HEK293 (cell line): ENCODE measurements at regions not wholly inside any gene's neighbourhood (a gene's known extent, or its start where the extent isn't known, plus 50 kb on each side); places are given as distances from the start of the nearest gene placed in this dataset.

Experiments used
- CTCF ChIA-PET: fragments of 350-600 bp; formaldehyde crosslinking; extraction: SDS; loops from one replicate; lab custom pipeline; 2021; ENCODE audit warnings: antibody characterized with exemption; lab: Yijun Ruan, JAX
- POLR2A ChIA-PET: fragments of 300-600 bp; formaldehyde crosslinking; extraction: SDS; loops from one replicate; lab custom pipeline; 2020; ENCODE audit warnings: antibody characterized with exemption, inconsistent platforms; lab: Yijun Ruan, JAX
- H3K27ac ChIP-seq: fragments of 200-500 bp; sonication (Bioruptor generic); 2 replicates; pipeline ENCODE4 v1.5.1; 2014; ENCODE audit warnings: low read depth, low read length, control low read depth, inconsistent platforms; ENCODE audit errors: extremely low read depth
- H3K36me3 ChIP-seq, 2 experiments: fragments of 200-500 bp in 1 of 2; sonication (Bioruptor generic) in 1 of 2; 1 replicate in 1 of 2; 2 replicates in 1 of 2; pipeline ENCODE4 v1.5.1; 2014 to 2017; ENCODE audit warnings: inconsistent platforms in 2 of 2, low read length in 2 of 2; ENCODE audit not compliant: control insufficient read depth in 2 of 2, insufficient read depth in 1 of 2
- H3K4me1 ChIP-seq: fragments of 200-500 bp; sonication (Bioruptor generic); 2 replicates; pipeline ENCODE4 v1.5.1; 2014; ENCODE audit warnings: mild to moderate bottlenecking, low read length, inconsistent platforms; ENCODE audit not compliant: control insufficient read depth, insufficient read depth
- H3K4me3 ChIP-seq: 2 replicates; pipeline ENCODE4 v1.5.1; 2011; ENCODE audit warnings: low read depth, mild to moderate bottlenecking, control low read depth, low read length, moderate library complexity
- H3K9me3 ChIP-seq: fragments of 200-500 bp; sonication (Bioruptor generic); 2 replicates; pipeline ENCODE4 v1.5.1; 2014; ENCODE audit warnings: low read depth, low read length, inconsistent platforms; ENCODE audit not compliant: control insufficient read depth, insufficient read depth
- GLIS1 ChIP-seq: fragments of 450-650 bp; formaldehyde crosslinking; IDR thresholded peaks from 2 replicates; pipeline ENCODE4 v1.5.1; 2016; ENCODE audit warnings: missing biosample characterization, missing genetic modification characterization
- HOXD13 ChIP-seq: sonication (generic); formaldehyde crosslinking; IDR thresholded peaks from 2 replicates; pipeline ENCODE4 v1.8.0; 2022; ENCODE audit warnings: missing genetic modification reagents, borderline replicate concordance
- MYNN ChIP-seq: fragments of 450-650 bp; formaldehyde crosslinking; IDR thresholded peaks from 2 replicates; pipeline ENCODE4 v1.5.1; 2016; ENCODE audit warnings: missing biosample characterization, missing genetic modification characterization, borderline replicate concordance
- SCRT1 ChIP-seq: fragments of 450-650 bp; formaldehyde crosslinking; IDR thresholded peaks from 2 replicates; pipeline ENCODE4 v1.5.1; 2016; ENCODE audit warnings: missing biosample characterization, missing genetic modification characterization, borderline replicate concordance
- SCRT2 ChIP-seq: fragments of 450-650 bp; formaldehyde crosslinking; IDR thresholded peaks from 2 replicates; pipeline ENCODE4 v1.5.1; 2016; ENCODE audit warnings: missing biosample characterization, missing genetic modification characterization
- SP2 ChIP-seq: fragments of 450-650 bp; formaldehyde crosslinking; IDR thresholded peaks from 2 replicates; pipeline ENCODE4 v1.5.1; 2016; ENCODE audit warnings: missing biosample characterization, missing genetic modification characterization
- ZIC2 ChIP-seq: fragments of 450-650 bp; formaldehyde crosslinking; IDR thresholded peaks from 2 replicates; pipeline ENCODE4 v1.5.1; 2016; ENCODE audit warnings: missing biosample characterization, missing genetic modification characterization
- ZNF155 ChIP-seq: fragments of 450-650 bp; formaldehyde crosslinking; IDR thresholded peaks from 2 replicates; pipeline ENCODE4 v1.5.1; 2016; ENCODE audit warnings: missing biosample characterization, missing genetic modification characterization
- ZNF175 ChIP-seq: fragments of 450-650 bp; formaldehyde crosslinking; IDR thresholded peaks from 2 replicates; pipeline ENCODE4 v1.5.1; 2016; ENCODE audit warnings: missing biosample characterization, missing genetic modification characterization
- ZNF19 ChIP-seq: fragments of 450-650 bp; formaldehyde crosslinking; IDR thresholded peaks from 2 replicates; pipeline ENCODE4; 2016; ENCODE audit warnings: missing biosample characterization, missing genetic modification characterization, low read depth
- ZNF202 ChIP-seq: fragments of 450-650 bp; formaldehyde crosslinking; IDR thresholded peaks from 2 replicates; pipeline ENCODE4 v1.5.1; 2016; ENCODE audit warnings: missing biosample characterization, missing genetic modification characterization, borderline replicate concordance
- ZNF24 ChIP-seq: fragments of 450-650 bp; formaldehyde crosslinking; IDR thresholded peaks from 2 replicates; pipeline ENCODE4 v1.5.1; 2016; ENCODE audit warnings: missing biosample characterization, missing genetic modification characterization
- ZNF248 ChIP-seq: fragments of 450-650 bp; formaldehyde crosslinking; IDR thresholded peaks from 2 replicates; pipeline ENCODE4 v1.5.1; 2017; ENCODE audit warnings: missing biosample characterization, missing genetic modification characterization
- ZNF341 ChIP-seq: fragments of 450-650 bp; formaldehyde crosslinking; IDR thresholded peaks from 2 replicates; pipeline ENCODE4; 2016; ENCODE audit warnings: low read depth, missing biosample characterization, missing genetic modification characterization
- ZNF510 ChIP-seq: fragments of 450-650 bp; formaldehyde crosslinking; IDR thresholded peaks from 2 replicates; pipeline ENCODE4 v1.5.1; 2018; ENCODE audit warnings: mild to moderate bottlenecking, missing genetic modification characterization, missing biosample characterization; ENCODE audit not compliant: insufficient replicate concordance
- ZNF514 ChIP-seq: fragments of 450-650 bp; formaldehyde crosslinking; IDR thresholded peaks from 2 replicates; pipeline ENCODE4 v1.5.1; 2016; ENCODE audit warnings: missing biosample characterization, missing genetic modification characterization
- ZNF571 ChIP-seq: fragments of 450-650 bp; formaldehyde crosslinking; IDR thresholded peaks from 2 replicates; pipeline ENCODE4 v1.5.0; 2017; ENCODE audit warnings: missing biosample characterization, missing genetic modification characterization
- ZNF621 ChIP-seq: fragments of 450-650 bp; formaldehyde crosslinking; IDR thresholded peaks from 2 replicates; pipeline ENCODE4 v1.5.1; 2017; ENCODE audit warnings: missing biosample characterization, missing genetic modification characterization
- ZNF664 ChIP-seq: fragments of 450-650 bp; formaldehyde crosslinking; IDR thresholded peaks from 2 replicates; pipeline ENCODE4 v1.5.1; 2016; ENCODE audit warnings: missing biosample characterization, missing genetic modification characterization
- ZNF707 ChIP-seq: fragments of 450-650 bp; formaldehyde crosslinking; IDR thresholded peaks from 2 replicates; pipeline ENCODE4 v1.5.1; 2016; ENCODE audit warnings: missing biosample characterization, missing genetic modification characterization
- TF ChIP-seq, protein P1 (sequence below): fragments of 450-650 bp; IDR thresholded peaks from 2 replicates; pipeline ENCODE4 v1.5.1; 2018; ENCODE audit warnings: missing biosample characterization, mild to moderate bottlenecking, missing genetic modification characterization
- TF ChIP-seq, protein P2 (sequence below): IDR thresholded peaks from 2 replicates; pipeline ENCODE4 v1.6.1; 2011; ENCODE audit warnings: mild to moderate bottlenecking, low read depth, low read length, borderline replicate concordance
- TF ChIP-seq, protein P3 (sequence below): fragments of 450-650 bp; formaldehyde crosslinking; IDR thresholded peaks from 2 replicates; pipeline ENCODE4 v1.5.1; 2016; ENCODE audit warnings: missing biosample characterization, missing genetic modification characterization
- TF ChIP-seq, protein P4 (sequence below): fragments of 450-650 bp; formaldehyde crosslinking; IDR thresholded peaks from 2 replicates; pipeline ENCODE4 v1.5.1; 2016; ENCODE audit warnings: missing biosample characterization, missing genetic modification characterization

DNA sequence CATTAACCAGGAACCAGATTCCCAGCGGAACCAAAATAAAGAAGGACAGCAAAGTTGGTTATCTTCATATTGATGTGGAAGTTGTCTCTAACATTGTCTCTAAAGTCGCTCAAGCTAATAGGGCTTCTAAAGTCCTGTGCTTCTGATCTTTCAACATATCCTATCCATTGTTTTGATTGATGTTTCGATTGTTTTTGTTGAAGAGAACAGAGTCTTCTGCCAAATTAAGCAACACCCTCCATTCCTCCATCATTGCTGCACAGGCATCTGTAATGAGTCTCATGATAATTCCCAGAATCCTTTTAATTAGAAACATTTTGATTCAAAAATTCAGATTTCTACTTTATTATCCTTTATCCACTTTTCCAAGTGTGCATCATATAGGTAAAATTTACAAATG lies 71.6 kb upstream of the AVPR1A start (continued):
- TF ChIP-seq SCRT2 (tag by site-specific recombination) (no peak), ZNF510 (no peak), ZNF571 (no peak), ZNF155 (tag by site-specific recombination) (no peak), ZNF341 (tag by site-specific recombination) (no peak), GLIS1 (tag by site-specific recombination) (no peak), ZNF175 (tag by site-specific recombination) (no peak), ZNF19 (tag by site-specific recombination) (no peak)

DNA sequence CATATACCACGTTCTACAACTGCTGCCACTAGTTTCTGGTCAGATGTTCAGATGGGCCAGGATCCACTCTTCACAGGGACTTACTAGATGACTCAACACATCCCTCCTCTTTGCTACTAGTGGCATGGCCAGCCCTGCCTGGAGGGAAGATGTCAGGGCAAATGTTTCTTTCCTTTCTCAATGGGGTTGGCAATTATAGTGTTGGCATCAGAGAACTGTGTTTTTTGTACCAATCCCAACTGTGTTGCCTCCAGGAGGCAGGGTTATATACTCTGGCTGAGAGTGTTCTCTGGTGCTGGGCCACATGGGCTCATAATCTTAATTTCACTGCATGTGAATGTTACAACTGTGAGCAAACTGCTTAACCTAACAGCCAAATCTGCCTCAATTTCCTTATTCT lies 69.9 kb upstream of the AVPR1A start:
- ChIA-PET CTCF (no interaction called here), POLR2A (no interaction called here)
- no peaks in the 10 kb centered on the region for H3K9me3 ChIP-seq
- no peak for TF ChIP-seq ZIC2 (tag by site-specific recombination)
- TF ChIP-seq, protein P1, sequence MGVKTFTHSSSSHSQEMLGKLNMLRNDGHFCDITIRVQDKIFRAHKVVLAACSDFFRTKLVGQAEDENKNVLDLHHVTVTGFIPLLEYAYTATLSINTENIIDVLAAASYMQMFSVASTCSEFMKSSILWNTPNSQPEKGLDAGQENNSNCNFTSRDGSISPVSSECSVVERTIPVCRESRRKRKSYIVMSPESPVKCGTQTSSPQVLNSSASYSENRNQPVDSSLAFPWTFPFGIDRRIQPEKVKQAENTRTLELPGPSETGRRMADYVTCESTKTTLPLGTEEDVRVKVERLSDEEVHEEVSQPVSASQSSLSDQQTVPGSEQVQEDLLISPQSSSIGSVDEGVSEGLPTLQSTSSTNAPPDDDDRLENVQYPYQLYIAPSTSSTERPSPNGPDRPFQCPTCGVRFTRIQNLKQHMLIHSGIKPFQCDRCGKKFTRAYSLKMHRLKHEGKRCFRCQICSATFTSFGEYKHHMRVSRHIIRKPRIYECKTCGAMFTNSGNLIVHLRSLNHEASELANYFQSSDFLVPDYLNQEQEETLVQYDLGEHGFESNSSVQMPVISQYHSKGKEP, result no peak
- TF ChIP-seq SCRT1, result no peak
- no peak for TF ChIP-seq ZNF248 (tag by site-specific recombination)
- no peak for TF ChIP-seq MYNN (tag by site-specific recombination)
- no peaks in the 10 kb centered on the region for H3K36me3 ChIP-seq
- H3K4me3 ChIP-seq, result no peak overlapping the region
- H3K27ac ChIP-seq, result no peak overlapping the region
- H3K4me1 ChIP-seq, result no peaks in the 10 kb centered on the region

DNA sequence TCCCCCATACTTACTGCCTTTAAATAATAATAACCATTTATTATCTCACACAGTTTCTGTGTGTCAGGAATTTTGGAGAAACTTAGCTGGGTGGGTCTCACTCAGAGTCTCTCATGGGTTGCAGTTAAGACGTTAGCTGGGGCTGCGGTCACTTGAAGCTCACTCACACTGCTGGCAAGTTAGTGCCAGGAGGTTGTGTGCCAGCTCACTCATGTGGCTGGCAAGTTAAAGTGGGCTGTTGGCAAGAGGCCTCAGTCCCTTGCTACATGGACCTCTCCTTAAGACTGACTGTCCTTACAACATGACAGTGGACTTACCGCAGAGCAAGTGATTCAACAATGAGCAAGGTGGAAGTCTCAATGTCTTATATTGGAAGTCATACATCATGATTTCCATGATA lies 61.3 kb upstream of the AVPR1A start:
- no peaks in the 10 kb centered on the region for H3K4me1 ChIP-seq
- ChIA-PET CTCF (no interaction called here), POLR2A (no interaction called here)
- no peak overlapping the region for H3K4me3 ChIP-seq
- no peak overlapping the region for H3K27ac ChIP-seq
- H3K36me3 ChIP-seq, result no peaks in the 10 kb centered on the region
- TF ChIP-seq ZNF24 (tag by site-specific recombination) (no peak), ZNF514 (tag by site-specific recombination) (no peak), SP2 (tag by site-specific recombination) (no peak), HOXD13 (CRISPR knock-in tag) (no peak), ZNF202 (no peak), ZNF664 (no peak), ZNF707 (tag by site-specific recombination) (no peak), ZNF248 (tag by site-specific recombination) (no peak), ZNF621 (no peak)
- TF ChIP-seq, protein P2, sequence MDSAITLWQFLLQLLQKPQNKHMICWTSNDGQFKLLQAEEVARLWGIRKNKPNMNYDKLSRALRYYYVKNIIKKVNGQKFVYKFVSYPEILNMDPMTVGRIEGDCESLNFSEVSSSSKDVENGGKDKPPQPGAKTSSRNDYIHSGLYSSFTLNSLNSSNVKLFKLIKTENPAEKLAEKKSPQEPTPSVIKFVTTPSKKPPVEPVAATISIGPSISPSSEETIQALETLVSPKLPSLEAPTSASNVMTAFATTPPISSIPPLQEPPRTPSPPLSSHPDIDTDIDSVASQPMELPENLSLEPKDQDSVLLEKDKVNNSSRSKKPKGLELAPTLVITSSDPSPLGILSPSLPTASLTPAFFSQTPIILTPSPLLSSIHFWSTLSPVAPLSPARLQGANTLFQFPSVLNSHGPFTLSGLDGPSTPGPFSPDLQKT, result no peak
- TF ChIP-seq, protein P3, sequence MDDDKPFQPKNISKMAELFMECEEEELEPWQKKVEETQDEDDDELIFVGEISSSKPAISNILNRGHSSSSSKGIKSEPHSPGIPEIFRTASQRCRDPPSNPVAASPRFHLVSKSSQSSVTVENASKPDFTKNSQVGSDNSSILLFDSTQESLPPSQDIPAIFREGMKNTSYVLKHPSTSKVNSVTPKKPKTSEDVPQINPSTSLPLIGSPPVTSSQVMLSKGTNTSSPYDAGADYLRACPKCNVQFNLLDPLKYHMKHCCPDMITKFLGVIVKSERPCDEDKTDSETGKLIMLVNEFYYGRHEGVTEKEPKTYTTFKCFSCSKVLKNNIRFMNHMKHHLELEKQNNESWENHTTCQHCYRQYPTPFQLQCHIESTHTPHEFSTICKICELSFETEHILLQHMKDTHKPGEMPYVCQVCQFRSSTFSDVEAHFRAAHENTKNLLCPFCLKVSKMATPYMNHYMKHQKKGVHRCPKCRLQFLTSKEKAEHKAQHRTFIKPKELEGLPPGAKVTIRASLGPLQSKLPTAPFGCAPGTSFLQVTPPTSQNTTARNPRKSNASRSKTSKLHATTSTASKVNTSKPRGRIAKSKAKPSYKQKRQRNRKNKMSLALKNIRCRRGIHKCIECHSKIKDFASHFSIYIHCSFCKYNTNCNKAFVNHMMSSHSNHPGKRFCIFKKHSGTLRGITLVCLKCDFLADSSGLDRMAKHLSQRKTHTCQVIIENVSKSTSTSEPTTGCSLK (tag by site-specific recombination), result no peak
- TF ChIP-seq, protein P4, sequence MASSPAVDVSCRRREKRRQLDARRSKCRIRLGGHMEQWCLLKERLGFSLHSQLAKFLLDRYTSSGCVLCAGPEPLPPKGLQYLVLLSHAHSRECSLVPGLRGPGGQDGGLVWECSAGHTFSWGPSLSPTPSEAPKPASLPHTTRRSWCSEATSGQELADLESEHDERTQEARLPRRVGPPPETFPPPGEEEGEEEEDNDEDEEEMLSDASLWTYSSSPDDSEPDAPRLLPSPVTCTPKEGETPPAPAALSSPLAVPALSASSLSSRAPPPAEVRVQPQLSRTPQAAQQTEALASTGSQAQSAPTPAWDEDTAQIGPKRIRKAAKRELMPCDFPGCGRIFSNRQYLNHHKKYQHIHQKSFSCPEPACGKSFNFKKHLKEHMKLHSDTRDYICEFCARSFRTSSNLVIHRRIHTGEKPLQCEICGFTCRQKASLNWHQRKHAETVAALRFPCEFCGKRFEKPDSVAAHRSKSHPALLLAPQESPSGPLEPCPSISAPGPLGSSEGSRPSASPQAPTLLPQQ (tag by site-specific recombination), result no peak
- no peaks in the 10 kb centered on the region for H3K9me3 ChIP-seq
